ENCODE measurements at regions not wholly inside any gene's neighbourhood (a gene's known extent, or its start where the extent isn't known, plus 50 kb on each side); places are given as distances from the start of the nearest gene placed in this dataset.

DNA sequence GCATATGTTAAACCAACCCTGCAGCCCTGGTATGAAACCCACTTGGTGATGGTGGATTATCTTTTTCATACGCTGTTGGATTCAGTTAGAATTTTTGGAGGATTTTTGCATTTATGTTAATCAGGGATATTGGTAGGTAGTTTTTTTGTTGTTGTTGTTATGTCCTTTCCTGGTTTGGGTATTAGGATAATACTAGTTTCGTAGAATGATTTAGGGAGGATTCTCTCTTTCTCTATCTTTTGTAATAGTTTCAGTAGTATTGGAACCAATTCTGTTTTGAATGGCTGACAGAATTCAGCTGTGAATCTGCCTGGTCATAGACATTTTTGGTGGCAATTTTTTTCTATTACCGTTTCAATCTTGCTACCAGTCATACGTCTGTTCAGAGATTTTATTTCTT, 305.4 kb downstream of the IDS start:
- Histone ChIP-seq H3K4me3 (ENCODE audit: low read depth, low read length) (no peak overlapping the region), H3K27me3 (ENCODE audit: control insufficient read depth, insufficient read depth, low read length) (no peaks in the 10 kb centered on the region), H3K36me3 (ENCODE audit: control insufficient read depth, insufficient read depth, low read length) (no peaks in the 10 kb centered on the region)
- TF ChIP-seq, protein P1, sequence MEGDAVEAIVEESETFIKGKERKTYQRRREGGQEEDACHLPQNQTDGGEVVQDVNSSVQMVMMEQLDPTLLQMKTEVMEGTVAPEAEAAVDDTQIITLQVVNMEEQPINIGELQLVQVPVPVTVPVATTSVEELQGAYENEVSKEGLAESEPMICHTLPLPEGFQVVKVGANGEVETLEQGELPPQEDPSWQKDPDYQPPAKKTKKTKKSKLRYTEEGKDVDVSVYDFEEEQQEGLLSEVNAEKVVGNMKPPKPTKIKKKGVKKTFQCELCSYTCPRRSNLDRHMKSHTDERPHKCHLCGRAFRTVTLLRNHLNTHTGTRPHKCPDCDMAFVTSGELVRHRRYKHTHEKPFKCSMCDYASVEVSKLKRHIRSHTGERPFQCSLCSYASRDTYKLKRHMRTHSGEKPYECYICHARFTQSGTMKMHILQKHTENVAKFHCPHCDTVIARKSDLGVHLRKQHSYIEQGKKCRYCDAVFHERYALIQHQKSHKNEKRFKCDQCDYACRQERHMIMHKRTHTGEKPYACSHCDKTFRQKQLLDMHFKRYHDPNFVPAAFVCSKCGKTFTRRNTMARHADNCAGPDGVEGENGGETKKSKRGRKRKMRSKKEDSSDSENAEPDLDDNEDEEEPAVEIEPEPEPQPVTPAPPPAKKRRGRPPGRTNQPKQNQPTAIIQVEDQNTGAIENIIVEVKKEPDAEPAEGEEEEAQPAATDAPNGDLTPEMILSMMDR (IDR thresholded peaks at IDR 0.05; ENCODE audit: insufficient read depth, low read length, poor library complexity, severe bottlenecking), result no peak
- no peak for DNase-seq (ENCODE audit: low read depth)

DNA sequence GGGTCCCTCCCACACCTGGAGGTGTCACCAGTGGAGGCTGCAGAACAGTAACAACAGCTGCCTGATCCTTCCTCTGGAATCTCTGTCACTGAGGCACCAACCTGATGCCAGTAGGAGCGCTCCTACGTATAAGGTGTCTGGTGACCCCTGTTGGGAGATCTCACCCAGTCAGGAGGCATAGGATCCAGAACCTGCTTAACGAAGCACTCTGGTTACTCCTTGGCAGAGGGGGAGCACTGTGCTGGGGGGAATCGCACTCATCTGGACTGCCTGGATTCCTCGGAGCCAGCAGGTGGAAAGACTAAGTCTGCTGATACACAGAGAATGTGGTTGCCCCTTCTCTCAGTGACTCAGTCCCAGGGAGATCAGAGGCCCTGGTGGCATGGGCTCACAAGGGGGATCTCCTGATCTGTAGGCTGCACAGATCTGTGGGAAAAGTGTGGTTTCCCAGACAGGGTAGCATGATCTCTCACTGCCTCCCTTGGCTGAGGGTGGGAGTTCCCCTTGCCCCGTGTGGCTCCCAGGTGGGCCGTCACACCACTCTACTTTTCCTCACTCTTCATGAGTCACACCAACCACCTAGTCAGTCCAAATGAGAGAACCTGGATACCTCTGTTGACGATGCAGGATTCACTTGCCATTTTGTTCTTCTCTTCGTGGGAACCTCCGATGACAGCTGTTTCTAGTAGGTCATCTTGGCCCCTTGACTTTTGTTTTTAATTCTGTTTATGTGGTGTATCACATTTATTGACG, 305.9 kb downstream of the IDS start:
- no peak overlapping the region for H3K4me3 ChIP-seq (ENCODE audit: low read depth, low read length)
- no peaks in the 10 kb centered on the region for H3K27me3 ChIP-seq (ENCODE audit: control insufficient read depth, insufficient read depth, low read length)
- TF ChIP-seq, protein P1 (IDR thresholded peaks at IDR 0.05; ENCODE audit: insufficient read depth, low read length, poor library complexity, severe bottlenecking), result no peak
- DNase-seq (ENCODE audit: low read depth), result no peak
- no peaks in the 10 kb centered on the region for H3K36me3 ChIP-seq (ENCODE audit: control insufficient read depth, insufficient read depth, low read length)

DNA sequence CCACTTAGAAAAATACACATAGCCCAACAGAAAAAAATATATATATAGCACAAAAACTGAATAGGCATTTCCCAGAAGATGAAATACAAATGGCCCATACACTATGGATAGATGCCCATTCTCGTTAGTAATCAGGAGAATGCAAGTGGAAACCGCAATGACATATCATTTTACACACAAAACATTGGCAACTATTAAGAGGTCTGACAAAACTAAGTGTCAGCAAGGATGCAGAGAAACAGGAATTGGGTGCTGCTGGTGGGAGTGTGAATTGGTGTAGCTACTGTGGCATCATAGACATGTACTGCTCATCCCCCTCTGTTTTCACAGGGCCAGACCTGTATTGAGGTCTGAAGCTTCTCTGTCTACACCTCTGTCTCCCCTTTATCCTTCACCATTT, 320.0 kb downstream of the IDS start:
- TF ChIP-seq, protein P1 (IDR thresholded peaks at IDR 0.05; ENCODE audit: insufficient read depth, low read length, poor library complexity, severe bottlenecking), result no peak
- H3K36me3 ChIP-seq (ENCODE audit: control insufficient read depth, insufficient read depth, low read length), result no peaks in the 10 kb centered on the region
- no peak overlapping the region for H3K4me3 ChIP-seq (ENCODE audit: low read depth, low read length)
- DNase-seq (ENCODE audit: low read depth), result no peak
- H3K27me3 ChIP-seq (ENCODE audit: control insufficient read depth, insufficient read depth, low read length), result no peaks in the 10 kb centered on the region

DNA sequence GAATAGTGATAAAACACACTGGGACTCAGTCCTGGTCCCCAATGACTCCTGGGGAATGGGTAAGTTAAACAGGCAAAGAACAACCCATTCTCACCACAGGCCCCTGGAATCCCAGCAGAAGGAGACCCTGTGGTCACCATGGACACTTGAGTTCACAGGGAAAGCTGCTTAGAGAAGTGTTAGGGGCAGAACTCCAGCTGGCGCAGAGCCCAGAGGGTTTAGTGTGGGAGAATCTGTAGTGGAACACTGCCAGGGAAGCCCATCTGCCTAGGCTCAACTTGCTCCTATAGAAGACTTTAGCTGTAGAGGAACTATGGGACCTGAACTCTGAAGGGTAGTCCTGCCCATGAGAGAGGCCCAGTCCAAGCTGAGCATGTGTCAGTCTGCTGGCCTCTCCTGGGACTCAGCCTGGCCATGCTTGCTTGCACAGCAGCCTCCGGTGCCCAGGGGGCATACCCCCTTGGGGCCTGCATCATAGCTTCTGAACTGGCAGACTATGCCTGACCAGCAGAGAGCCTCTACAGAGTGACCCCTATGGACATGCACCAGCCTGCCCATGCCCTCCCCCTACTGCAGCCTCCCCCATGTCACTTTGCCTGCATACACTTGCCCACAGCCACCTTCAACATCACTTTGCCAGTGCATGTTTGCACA, 343.5 kb downstream of the IDS start:
- TF ChIP-seq, protein P1 (IDR thresholded peaks at IDR 0.05; ENCODE audit: insufficient read depth, low read length, poor library complexity, severe bottlenecking), result no peak
- Histone ChIP-seq H3K4me3 (ENCODE audit: low read depth, low read length) (no peak overlapping the region), H3K36me3 (ENCODE audit: control insufficient read depth, insufficient read depth, low read length) (no peaks in the 10 kb centered on the region), H3K27me3 (ENCODE audit: control insufficient read depth, insufficient read depth, low read length) (no peaks in the 10 kb centered on the region)
- DNase-seq (ENCODE audit: low read depth), result no peak

DNA sequence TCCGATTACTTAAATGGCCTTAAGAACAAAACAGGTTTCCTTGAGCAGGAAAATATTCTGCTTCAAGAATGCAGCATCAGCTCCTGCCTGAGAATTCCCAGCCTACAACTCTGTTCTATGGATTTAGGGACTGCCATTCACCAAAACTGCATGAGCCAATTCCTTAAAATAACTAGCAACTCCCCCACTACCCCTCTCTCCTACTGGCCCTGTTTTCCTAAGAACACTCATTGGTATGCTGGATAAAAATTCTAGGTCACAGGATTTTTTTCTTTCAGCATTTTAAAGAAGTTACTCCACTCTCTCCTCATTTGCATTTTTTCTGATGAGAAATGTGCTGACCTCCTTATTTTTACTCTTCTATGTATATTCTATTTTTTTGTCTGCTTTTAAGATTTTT, 347.1 kb downstream of the IDS start:
- TF ChIP-seq, protein P1 (IDR thresholded peaks at IDR 0.05; ENCODE audit: insufficient read depth, low read length, poor library complexity, severe bottlenecking), result no peak
- Histone ChIP-seq H3K4me3 (ENCODE audit: low read depth, low read length) (no peak overlapping the region), H3K36me3 (ENCODE audit: control insufficient read depth, insufficient read depth, low read length) (no peaks in the 10 kb centered on the region), H3K27me3 (ENCODE audit: control insufficient read depth, insufficient read depth, low read length) (no peaks in the 10 kb centered on the region)
- DNase-seq (ENCODE audit: low read depth), result no peak

Data from kidney epithelial cell (primary cell).